A549 (cell line): ENCODE measurements at regions not wholly inside any gene's neighbourhood (a gene's known extent, or its start where the extent isn't known, plus 50 kb on each side); places are given as distances from the start of the nearest gene placed in this dataset.
"Not testable (repeated sequence)": the region's sequence is repeated elsewhere in the genome, so short reads cannot be mapped to it uniquely, and the experiment has no call there.

Source experiments
- ATAC-seq, 2 experiments: fragments of 200-7000 bp in 1 of 2; fragments of >200 bp in 1 of 2; cut with Nextera tagmentation in 1 of 2; cut with Tn5 transposase in 1 of 2; 3 replicates each; pipeline versions ENCODE4 v1.8.0 to v1.9.1; 2018 to 2020; ENCODE audit warnings: mild to moderate bottlenecking in 1 of 2, moderate library complexity in 1 of 2
- CTCF ChIA-PET: fragments of 300-600 bp; sonication (Branson Sonifier 250); formaldehyde crosslinking; extraction: SDS; loops from one replicate; lab custom pipeline; 2021; ENCODE audit warnings: antibody characterized with exemption, inconsistent platforms; lab: Yijun Ruan, JAX
- POLR2A ChIA-PET: fragments of 350-600 bp; formaldehyde crosslinking; extraction: SDS; loops from one replicate; lab custom pipeline; 2021; ENCODE audit warnings: antibody characterized with exemption, inconsistent platforms; lab: Yijun Ruan, JAX
- DNase-seq, 2 experiments: peaks; one replicate each; pipeline versions ENCODE4 v3.0.0 to v3.0.0-alpha.2; 2011 to 2016; ENCODE audit warnings: low read depth in 1 of 2, low spot score in 1 of 2
- FAIRE-seq: peaks from 2 replicates; lab custom pipeline; 2011; peaks lifted over from hg19 to GRCh38; lab: Jason Lieb, UNC
- H3K27ac ChIP-seq, 2 experiments: fragments of >200 bp; sonication (Bioruptor Twin); formaldehyde crosslinking; 3 replicates each; pipeline ENCODE4 v1.5.1; 2016 to 2017
- H3K4me1 ChIP-seq: fragments of >200 bp; sonication (Bioruptor Twin); formaldehyde crosslinking; 3 replicates; pipeline ENCODE4 v1.6.1; 2016
- H3K4me2 ChIP-seq: fragments of >200 bp; sonication (Bioruptor Twin); formaldehyde crosslinking; 3 replicates; pipeline ENCODE4 v1.6.1; 2016
- H3K4me3 ChIP-seq: fragments of >200 bp; sonication (Bioruptor Twin); formaldehyde crosslinking; 3 replicates; pipeline ENCODE4 v1.5.1; 2016
- H3K9me3 ChIP-seq: fragments of >200 bp; sonication (Bioruptor Twin); formaldehyde crosslinking; 3 replicates; pipeline ENCODE4 v1.6.1; 2016
- CEBPB ChIP-seq, 2 experiments: fragments of >200 bp in 1 of 2; sonication (Bioruptor Twin) in 1 of 2; formaldehyde crosslinking in 1 of 2; IDR thresholded peaks; 2 replicates each; pipeline ENCODE4 v1.6.1; 2012 to 2016
- E2F6 ChIP-seq: IDR thresholded peaks from 2 replicates; pipeline ENCODE4 v1.6.1; 2012; ENCODE audit warnings: low read depth, borderline replicate concordance
- EHMT2 ChIP-seq: fragments of 200-600 bp; sonication (generic); IDR thresholded peaks from 2 replicates; pipeline ENCODE4 v1.6.1; 2016; ENCODE audit warnings: antibody characterized with exemption, low read depth, mild to moderate bottlenecking, moderate library complexity
- ESRRA ChIP-seq: fragments of 150-350 bp; IDR thresholded peaks from 2 replicates; pipeline ENCODE4 v1.6.1; 2014; ENCODE audit warnings: mild to moderate bottlenecking, low read length, borderline replicate concordance
- FOXS1 ChIP-seq: fragments of 250-450 bp; sonication (Bioruptor Pico); IDR thresholded peaks from 2 replicates; pipeline ENCODE4 v1.5.0; 2020; ENCODE audit warnings: mild to moderate bottlenecking, moderate library complexity
- GATA3 ChIP-seq: IDR thresholded peaks from 2 replicates; pipeline ENCODE4 v1.6.1; 2012; ENCODE audit warnings: borderline replicate concordance
- HMGXB4 ChIP-seq: fragments of 250-450 bp; sonication (Bioruptor Pico); IDR thresholded peaks from 2 replicates; pipeline ENCODE4 v1.5.0; 2021; ENCODE audit warnings: mild to moderate bottlenecking, moderate library complexity, borderline replicate concordance
- HOXA7 ChIP-seq: fragments of 250-450 bp; sonication (Bioruptor Pico); IDR thresholded peaks from 2 replicates; pipeline ENCODE4 v1.5.0; 2020; ENCODE audit warnings: mild to moderate bottlenecking, moderate library complexity
- NR3C1 ChIP-seq: fragments of >200 bp; sonication (Bioruptor Twin); formaldehyde crosslinking; IDR thresholded peaks from 3 replicates; pipeline ENCODE4 v1.6.1; 2017
- PHF8 ChIP-seq: fragments of 200-600 bp; sonication (generic); IDR thresholded peaks from 2 replicates; pipeline ENCODE4 v1.6.1; 2016; ENCODE audit warnings: low read depth, mild to moderate bottlenecking, antibody characterized with exemption, moderate library complexity, borderline replicate concordance
- POLR2AphosphoS2 ChIP-seq: conservative IDR thresholded peaks from 2 replicates; pipeline ENCODE4 v1.6.1; 2012; ENCODE audit warnings: low read length, improper control_type of control experiment, inconsistent platforms
- RAD21 ChIP-seq, 2 experiments: fragments of >200 bp in 1 of 2; sonication (Bioruptor Twin) in 1 of 2; formaldehyde crosslinking in 1 of 2; IDR thresholded peaks in 1 of 2; conservative IDR thresholded peaks in 1 of 2; 2 replicates in 1 of 2; 3 replicates in 1 of 2; pipeline ENCODE4 v1.6.1; 2012 to 2018; ENCODE audit warnings: inconsistent platforms in 1 of 2
- RARB ChIP-seq: fragments of 250-450 bp; sonication (Bioruptor Pico); IDR thresholded peaks from 2 replicates; pipeline ENCODE4 v1.8.0; 2021; ENCODE audit warnings: mild to moderate bottlenecking, moderate library complexity
- RFX5 ChIP-seq: fragments of 450-650 bp; IDR thresholded peaks from 2 replicates; pipeline ENCODE4 v1.7.1; 2014; ENCODE audit warnings: antibody characterized with exemption, mild to moderate bottlenecking, moderate library complexity
- SREBF2 ChIP-seq: fragments of 450-650 bp; IDR thresholded peaks from 2 replicates; pipeline ENCODE4 v1.6.1; 2014; ENCODE audit warnings: mild to moderate bottlenecking, moderate library complexity
- ZNF302 ChIP-seq: fragments of 250-450 bp; sonication (Bioruptor Pico); IDR thresholded peaks from 2 replicates; pipeline ENCODE4 v1.9.0; 2021; ENCODE audit warnings: inconsistent platforms, mild to moderate bottlenecking, moderate library complexity
- WGBS: methylation state at CpG from one replicate; pipeline ENCODE4 v1.1.6; 2017; ENCODE audit errors: missing lambda C conversion rate; 5-methylcytosine and 5-hydroxymethylcytosine counted together
- TF ChIP-seq, protein P1 (sequence below): IDR thresholded peaks from 2 replicates; pipeline ENCODE4 v1.6.1; 2012
- TF ChIP-seq, protein P2 (sequence below): fragments of >200 bp; sonication (Bioruptor Twin); formaldehyde crosslinking; IDR thresholded peaks from 3 replicates; pipeline ENCODE4 v1.5.1; 2016
- TF ChIP-seq, protein P3 (sequence below): fragments of 250-450 bp; sonication (Bioruptor Pico); IDR thresholded peaks from 2 replicates; pipeline ENCODE4 v1.5.0; 2020; ENCODE audit warnings: low read depth, mild to moderate bottlenecking, moderate library complexity

GRCh38 chr3:145024700-145025099 lies 1053.1 kb downstream of the DIPK2A start:
- no peak for TF ChIP-seq CEBPB (IDR thresholded peaks at IDR 0.05)
- TF ChIP-seq, protein P1, sequence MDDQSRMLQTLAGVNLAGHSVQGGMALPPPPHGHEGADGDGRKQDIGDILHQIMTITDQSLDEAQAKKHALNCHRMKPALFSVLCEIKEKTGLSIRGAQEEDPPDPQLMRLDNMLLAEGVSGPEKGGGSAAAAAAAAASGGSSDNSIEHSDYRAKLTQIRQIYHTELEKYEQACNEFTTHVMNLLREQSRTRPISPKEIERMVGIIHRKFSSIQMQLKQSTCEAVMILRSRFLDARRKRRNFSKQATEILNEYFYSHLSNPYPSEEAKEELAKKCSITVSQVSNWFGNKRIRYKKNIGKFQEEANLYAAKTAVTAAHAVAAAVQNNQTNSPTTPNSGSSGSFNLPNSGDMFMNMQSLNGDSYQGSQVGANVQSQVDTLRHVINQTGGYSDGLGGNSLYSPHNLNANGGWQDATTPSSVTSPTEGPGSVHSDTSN, result no peak
- no peak for TF ChIP-seq NR3C1
- no peak for TF ChIP-seq ESRRA
- TF ChIP-seq PHF8, result no peak
- no peak for TF ChIP-seq E2F6
- TF ChIP-seq HMGXB4 (CRISPR knock-in tag), result no peak
- no peak for TF ChIP-seq FOXS1 (CRISPR knock-in tag)
- TF ChIP-seq, protein P2, sequence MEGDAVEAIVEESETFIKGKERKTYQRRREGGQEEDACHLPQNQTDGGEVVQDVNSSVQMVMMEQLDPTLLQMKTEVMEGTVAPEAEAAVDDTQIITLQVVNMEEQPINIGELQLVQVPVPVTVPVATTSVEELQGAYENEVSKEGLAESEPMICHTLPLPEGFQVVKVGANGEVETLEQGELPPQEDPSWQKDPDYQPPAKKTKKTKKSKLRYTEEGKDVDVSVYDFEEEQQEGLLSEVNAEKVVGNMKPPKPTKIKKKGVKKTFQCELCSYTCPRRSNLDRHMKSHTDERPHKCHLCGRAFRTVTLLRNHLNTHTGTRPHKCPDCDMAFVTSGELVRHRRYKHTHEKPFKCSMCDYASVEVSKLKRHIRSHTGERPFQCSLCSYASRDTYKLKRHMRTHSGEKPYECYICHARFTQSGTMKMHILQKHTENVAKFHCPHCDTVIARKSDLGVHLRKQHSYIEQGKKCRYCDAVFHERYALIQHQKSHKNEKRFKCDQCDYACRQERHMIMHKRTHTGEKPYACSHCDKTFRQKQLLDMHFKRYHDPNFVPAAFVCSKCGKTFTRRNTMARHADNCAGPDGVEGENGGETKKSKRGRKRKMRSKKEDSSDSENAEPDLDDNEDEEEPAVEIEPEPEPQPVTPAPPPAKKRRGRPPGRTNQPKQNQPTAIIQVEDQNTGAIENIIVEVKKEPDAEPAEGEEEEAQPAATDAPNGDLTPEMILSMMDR, result no peak
- no peaks in the 10 kb centered on the region for H3K9me3 ChIP-seq
- H3K4me2 ChIP-seq, result no peak overlapping the region
- ChIA-PET POLR2A (no interaction called here), CTCF (no interaction called here)
- FAIRE-seq (no peak), DNase-seq (no peak), ATAC-seq (no peak)
- no peak overlapping the region for H3K27ac ChIP-seq
- no peak overlapping the region for H3K4me3 ChIP-seq
- 10% methylated on average over 1 of the region's 1 CpG for WGBS
- H3K4me1 ChIP-seq, result no peaks in the 10 kb centered on the region

GRCh38 chr3:145027186-145027585 lies 1055.6 kb downstream of the DIPK2A start:
- WGBS, result 0% methylated on average over 3 of the region's 3 CpGs
- FAIRE-seq, POLR2A ChIA-PET, CTCF ChIA-PET, H3K27ac ChIP-seq, DNase-seq, H3K4me1 ChIP-seq, ATAC-seq, H3K9me3 ChIP-seq, H3K4me3 ChIP-seq, H3K4me2 ChIP-seq: not testable (repeated sequence)

DNA sequence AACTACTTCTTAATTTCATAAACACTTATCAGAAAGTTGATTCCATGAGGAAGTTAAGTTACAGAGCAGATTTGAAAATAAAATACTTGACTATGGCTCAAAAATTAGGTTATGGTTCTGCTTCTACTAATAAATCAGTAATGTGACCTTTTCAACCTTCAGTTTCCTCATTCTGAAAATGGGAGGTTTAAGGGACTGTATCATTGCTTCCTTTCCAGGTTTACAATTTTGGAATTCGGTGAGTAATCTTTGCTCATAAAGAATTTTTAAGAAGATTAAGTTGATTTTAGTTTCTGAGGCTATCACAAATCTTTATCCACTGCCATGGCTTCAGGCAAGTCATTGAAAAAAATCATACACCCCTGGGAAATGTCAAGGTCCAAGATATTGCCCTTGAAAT lies 1061.2 kb downstream of the DIPK2A start:
- TF ChIP-seq, protein P1, result no peak
- no peak for TF ChIP-seq POLR2AphosphoS2
- TF ChIP-seq E2F6, result no peak
- no peak for TF ChIP-seq RFX5
- no peak for TF ChIP-seq GATA3
- TF ChIP-seq, protein P3, sequence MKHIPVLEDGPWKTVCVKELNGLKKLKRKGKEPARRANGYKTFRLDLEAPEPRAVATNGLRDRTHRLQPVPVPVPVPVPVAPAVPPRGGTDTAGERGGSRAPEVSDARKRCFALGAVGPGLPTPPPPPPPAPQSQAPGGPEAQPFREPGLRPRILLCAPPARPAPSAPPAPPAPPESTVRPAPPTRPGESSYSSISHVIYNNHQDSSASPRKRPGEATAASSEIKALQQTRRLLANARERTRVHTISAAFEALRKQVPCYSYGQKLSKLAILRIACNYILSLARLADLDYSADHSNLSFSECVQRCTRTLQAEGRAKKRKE (CRISPR knock-in tag), result no peak
- no peak for TF ChIP-seq RARB
- no peak for TF ChIP-seq RAD21 (conservative IDR thresholded peaks at IDR 0.05 in 1 of 2, IDR thresholded peaks at IDR 0.05 in 1 of 2)
- no peak for TF ChIP-seq ZNF302 (CRISPR knock-in tag)
- no peak for TF ChIP-seq EHMT2
- no peak for TF ChIP-seq SREBF2
- TF ChIP-seq HOXA7, result no peak
- CTCF ChIA-PET, result no interaction called here
- POLR2A ChIA-PET, result no interaction called here
- no peak for FAIRE-seq
- Histone ChIP-seq H3K4me1 (no peaks in the 10 kb centered on the region), H3K9me3 (no peaks in the 10 kb centered on the region), H3K27ac (no peak overlapping the region), H3K4me3 (no peak overlapping the region), H3K4me2 (no peak overlapping the region)
- WGBS, result 7% methylated on average over 1 of the region's 1 CpG
- no peak for ATAC-seq
- no peak for DNase-seq
